ENCODE measurements at regions not wholly inside any gene's neighbourhood (a gene's known extent, or its start where the extent isn't known, plus 50 kb on each side); places are given as distances from the start of the nearest gene placed in this dataset.
A peak's percentile ranks its signal among the peaks of the same experiment; 100 is the strongest.

GRCh38 chr11:23112987-23113886, 253.0 kb upstream of the CCDC179 start:
- H3K27me3 ChIP-seq (ENCODE audit: low read depth), result no peaks in the 10 kb centered on the region
- no peak overlapping the region for H3K4me3 ChIP-seq
- H3K4me1 ChIP-seq, result no peaks in the 10 kb centered on the region
- TF ChIP-seq, protein P1, sequence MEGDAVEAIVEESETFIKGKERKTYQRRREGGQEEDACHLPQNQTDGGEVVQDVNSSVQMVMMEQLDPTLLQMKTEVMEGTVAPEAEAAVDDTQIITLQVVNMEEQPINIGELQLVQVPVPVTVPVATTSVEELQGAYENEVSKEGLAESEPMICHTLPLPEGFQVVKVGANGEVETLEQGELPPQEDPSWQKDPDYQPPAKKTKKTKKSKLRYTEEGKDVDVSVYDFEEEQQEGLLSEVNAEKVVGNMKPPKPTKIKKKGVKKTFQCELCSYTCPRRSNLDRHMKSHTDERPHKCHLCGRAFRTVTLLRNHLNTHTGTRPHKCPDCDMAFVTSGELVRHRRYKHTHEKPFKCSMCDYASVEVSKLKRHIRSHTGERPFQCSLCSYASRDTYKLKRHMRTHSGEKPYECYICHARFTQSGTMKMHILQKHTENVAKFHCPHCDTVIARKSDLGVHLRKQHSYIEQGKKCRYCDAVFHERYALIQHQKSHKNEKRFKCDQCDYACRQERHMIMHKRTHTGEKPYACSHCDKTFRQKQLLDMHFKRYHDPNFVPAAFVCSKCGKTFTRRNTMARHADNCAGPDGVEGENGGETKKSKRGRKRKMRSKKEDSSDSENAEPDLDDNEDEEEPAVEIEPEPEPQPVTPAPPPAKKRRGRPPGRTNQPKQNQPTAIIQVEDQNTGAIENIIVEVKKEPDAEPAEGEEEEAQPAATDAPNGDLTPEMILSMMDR (IDR thresholded peaks at IDR 0.05; ENCODE audit: borderline replicate concordance), result peak; percentile 50
- intact Hi-C loops (cut with micrococcal nuclease), result no loop called here
- no peak for DNase-seq
- no peaks in the 10 kb centered on the region for H3K36me3 ChIP-seq
- no peak overlapping the region for H3K27ac ChIP-seq (replicated peaks)
- peaks cover 9% of the 10 kb centered on the region for H3K9me3 ChIP-seq (replicated peaks)

GRCh38 chr11:23113887-23114216, 253.6 kb upstream of the CCDC179 start:
- Histone ChIP-seq H3K36me3 (no peaks in the 10 kb centered on the region), H3K27ac (replicated peaks) (no peak overlapping the region), H3K4me1 (no peaks in the 10 kb centered on the region), H3K9me3 (replicated peaks) (peaks cover 9% of the 10 kb centered on the region), H3K27me3 (ENCODE audit: low read depth) (no peaks in the 10 kb centered on the region), H3K4me3 (no peak overlapping the region)
- TF ChIP-seq, protein P1 (IDR thresholded peaks at IDR 0.05; ENCODE audit: borderline replicate concordance), result no peak
- intact Hi-C loops (cut with micrococcal nuclease), result no loop called here
- no peak for DNase-seq

DNA sequence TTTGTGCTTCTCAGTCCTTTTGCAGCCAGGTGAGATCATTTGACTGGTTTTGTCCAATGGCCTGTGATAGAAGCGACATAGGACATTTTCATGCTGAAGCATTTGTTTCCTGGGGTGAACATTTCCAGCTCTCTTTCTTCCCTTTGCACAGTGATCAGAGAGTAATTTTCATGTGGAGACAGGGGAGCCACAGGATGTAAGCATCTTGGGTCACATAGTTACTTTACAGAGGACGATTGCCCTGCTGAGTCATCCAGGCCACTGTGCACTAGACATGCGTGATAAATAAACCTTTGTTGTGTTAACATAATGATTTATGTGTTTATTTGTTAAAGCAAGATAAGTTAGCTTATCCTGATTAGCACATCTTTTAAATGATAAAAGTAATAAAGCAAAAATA, 263.5 kb upstream of the CCDC179 start:
- intact Hi-C loops (cut with micrococcal nuclease), result no loop called here
- Histone ChIP-seq H3K4me3 (no peak overlapping the region), H3K27me3 (ENCODE audit: low read depth) (no peaks in the 10 kb centered on the region), H3K4me1 (no peaks in the 10 kb centered on the region), H3K36me3 (no peaks in the 10 kb centered on the region), H3K27ac (replicated peaks) (no peak overlapping the region), H3K9me3 (replicated peaks) (no peaks in the 10 kb centered on the region)
- TF ChIP-seq, protein P1 (IDR thresholded peaks at IDR 0.05; ENCODE audit: borderline replicate concordance), result no peak
- DNase-seq, result no peak

GRCh38 chr11:23124249-23124648, 264.0 kb upstream of the CCDC179 start:
- intact Hi-C loops (cut with micrococcal nuclease), result no loop called here
- no peak for DNase-seq
- TF ChIP-seq, protein P1 (IDR thresholded peaks at IDR 0.05; ENCODE audit: borderline replicate concordance), result no peak
- H3K4me1 ChIP-seq, result no peaks in the 10 kb centered on the region
- H3K4me3 ChIP-seq, result no peak overlapping the region
- no peaks in the 10 kb centered on the region for H3K9me3 ChIP-seq (replicated peaks)
- H3K36me3 ChIP-seq, result no peaks in the 10 kb centered on the region
- no peaks in the 10 kb centered on the region for H3K27me3 ChIP-seq (ENCODE audit: low read depth)
- H3K27ac ChIP-seq (replicated peaks), result no peak overlapping the region

GRCh38 chr11:23124996-23125395, 264.7 kb upstream of the CCDC179 start:
- TF ChIP-seq, protein P1 (IDR thresholded peaks at IDR 0.05; ENCODE audit: borderline replicate concordance), result no peak
- DNase-seq, result no peak
- intact Hi-C loops (cut with micrococcal nuclease), result no loop called here
- H3K4me1 ChIP-seq, result no peaks in the 10 kb centered on the region
- no peak overlapping the region for H3K4me3 ChIP-seq
- H3K27me3 ChIP-seq (ENCODE audit: low read depth), result no peaks in the 10 kb centered on the region
- peaks cover 3% of the 10 kb centered on the region for H3K9me3 ChIP-seq (replicated peaks)
- H3K36me3 ChIP-seq, result no peaks in the 10 kb centered on the region
- no peak overlapping the region for H3K27ac ChIP-seq (replicated peaks)
